RWPE2 (cell line): ENCODE measurements at regions not wholly inside any gene's neighbourhood (a gene's known extent, or its start where the extent isn't known, plus 50 kb on each side); places are given as distances from the start of the nearest gene placed in this dataset.
"Not testable (repeated sequence)": the region's sequence is repeated elsewhere in the genome, so short reads cannot be mapped to it uniquely, and the experiment has no call there.

ENCODE experiments used
- ATAC-seq: fragments of 200-7000 bp; cut with Tn5 transposase; 3 replicates; pipeline ENCODE4 v1.9.1; 2021; ENCODE audit warnings: low read depth
- DNase-seq: peaks from one replicate; pipeline ENCODE4 v3.0.0-alpha.2; 2020; ENCODE audit warnings: low spot score
- H3K27ac ChIP-seq: fragments of 450-650 bp; 2 replicates; pipeline ENCODE4 v1.5.1; 2017; ENCODE audit warnings: mild to moderate bottlenecking; ENCODE audit not compliant: poor library complexity, severe bottlenecking
- H3K27me3 ChIP-seq: fragments of 250-450 bp; sonication (Bioruptor Pico); 2 replicates; pipeline ENCODE4 v1.5.1; 2021; ENCODE audit warnings: mild to moderate bottlenecking, moderate library complexity; ENCODE audit not compliant: insufficient read depth, poor library complexity, severe bottlenecking
- H3K36me3 ChIP-seq: fragments of 250-450 bp; sonication (Bioruptor Pico); 2 replicates; pipeline ENCODE4 v1.5.1; 2020; ENCODE audit warnings: low read depth, mild to moderate bottlenecking, moderate library complexity
- H3K4me1 ChIP-seq: fragments of 250-450 bp; sonication (Bioruptor Pico); 2 replicates; pipeline ENCODE4 v1.5.1; 2021; ENCODE audit warnings: mild to moderate bottlenecking, moderate library complexity; ENCODE audit not compliant: insufficient read depth, poor library complexity, severe bottlenecking
- H3K4me3 ChIP-seq: fragments of 250-450 bp; sonication (Bioruptor Pico); 2 replicates; pipeline ENCODE4 v1.5.1; 2021; ENCODE audit warnings: mild to moderate bottlenecking, moderate library complexity; ENCODE audit not compliant: severe bottlenecking
- H3K9me3 ChIP-seq: fragments of 250-450 bp; sonication (Bioruptor Pico); 2 replicates; pipeline ENCODE4 v1.5.1; 2021; ENCODE audit warnings: mild to moderate bottlenecking, moderate library complexity; ENCODE audit not compliant: severe bottlenecking
- CTCF ChIP-seq: fragments of 450-650 bp; IDR thresholded peaks from one replicate; pipeline ENCODE4 v1.5.1; 2017; ENCODE audit warnings: mild to moderate bottlenecking, moderate library complexity; ENCODE audit not compliant: poor library complexity, severe bottlenecking

DNA sequence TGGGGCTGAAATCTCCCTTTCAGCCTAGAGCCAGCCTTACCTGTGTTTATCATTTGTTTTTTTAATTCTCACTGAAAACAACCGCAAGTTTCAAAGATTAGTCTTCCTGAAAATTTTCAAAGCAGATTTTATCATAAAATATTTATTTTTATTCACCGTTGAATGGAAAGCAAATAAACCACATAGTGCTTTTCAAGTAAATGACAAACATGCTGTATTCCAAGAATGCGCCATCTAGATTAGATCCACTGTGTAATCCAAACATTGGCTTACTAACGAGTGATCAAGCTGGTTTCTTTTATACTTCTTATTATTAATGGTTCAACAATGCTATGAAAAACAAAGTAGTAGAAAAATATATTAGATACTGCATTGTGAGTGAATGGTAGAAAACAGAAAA lies 1176.2 kb upstream of the IGFBP7 start:
- H3K36me3 ChIP-seq, result no peaks in the 10 kb centered on the region
- no peak overlapping the region for H3K4me3 ChIP-seq
- H3K27ac ChIP-seq, result no peak overlapping the region
- DNase-seq (no peak), ATAC-seq (no peak)
- no peak for TF ChIP-seq CTCF
- H3K27me3 ChIP-seq, result peaks cover 18% of the 10 kb centered on the region
- H3K4me1 ChIP-seq, result no peaks in the 10 kb centered on the region
- H3K9me3 ChIP-seq, result no peaks in the 10 kb centered on the region

- not testable (repeated sequence) for H3K9me3 ChIP-seq, DNase-seq, H3K27me3 ChIP-seq, H3K27ac ChIP-seq, H3K4me3 ChIP-seq, ATAC-seq, H3K36me3 ChIP-seq, H3K4me1 ChIP-seq
Measured at GRCh38 chr4:58280928-58281327, 1170.7 kb upstream of the IGFBP7 start.

DNA sequence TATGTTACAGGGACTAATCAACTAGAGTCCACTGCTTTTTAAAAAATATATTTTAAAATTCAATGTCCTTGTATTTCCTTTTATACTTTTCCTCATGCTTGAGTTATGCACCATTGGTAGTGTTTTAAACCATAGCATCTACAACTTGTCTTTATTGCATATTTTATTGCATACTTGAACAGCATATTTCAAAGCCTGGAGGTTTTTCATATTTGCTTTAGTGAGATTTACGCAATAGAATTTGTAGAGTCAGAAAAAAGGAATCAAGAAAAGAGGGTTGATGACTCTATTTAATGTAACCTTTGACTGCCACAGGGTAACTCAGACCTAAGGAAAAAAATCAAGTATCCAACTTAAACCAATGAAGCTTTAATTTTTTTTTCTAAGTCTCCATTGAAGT lies 1165.7 kb upstream of the IGFBP7 start:
- DNase-seq (no peak), ATAC-seq (no peak)
- H3K36me3 ChIP-seq, result no peaks in the 10 kb centered on the region
- no peak for TF ChIP-seq CTCF
- H3K27ac ChIP-seq, result no peak overlapping the region
- H3K4me1 ChIP-seq, result no peaks in the 10 kb centered on the region
- H3K9me3 ChIP-seq, result no peaks in the 10 kb centered on the region
- H3K27me3 ChIP-seq, result no peaks in the 10 kb centered on the region
- H3K4me3 ChIP-seq, result no peak overlapping the region

DNA sequence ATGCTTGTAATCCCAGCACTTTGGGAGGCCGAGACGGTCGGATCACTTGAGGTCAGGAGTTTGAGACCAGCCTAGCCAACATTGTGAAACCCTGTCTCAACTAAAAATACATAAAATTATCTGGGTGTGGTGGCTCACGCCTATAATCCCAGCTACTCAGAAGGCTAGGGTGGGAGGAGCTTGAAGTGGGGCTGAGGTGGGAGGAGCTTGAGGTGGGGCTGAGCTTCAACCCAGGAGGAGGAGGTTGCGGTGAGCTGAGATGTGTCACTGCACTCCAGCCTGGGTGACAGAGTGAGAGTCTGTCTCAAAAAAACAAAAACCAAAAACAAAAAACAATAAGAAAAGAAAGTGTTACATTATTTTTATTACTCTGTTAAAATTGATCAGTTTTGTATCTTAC lies 1164.4 kb upstream of the IGFBP7 start:
- H3K4me1 ChIP-seq, result no peaks in the 10 kb centered on the region
- no peaks in the 10 kb centered on the region for H3K36me3 ChIP-seq
- no peaks in the 10 kb centered on the region for H3K27me3 ChIP-seq
- no peak for ATAC-seq
- no peak overlapping the region for H3K27ac ChIP-seq
- no peaks in the 10 kb centered on the region for H3K9me3 ChIP-seq
- H3K4me3 ChIP-seq, result no peak overlapping the region
- DNase-seq, result no peak
- no peak for TF ChIP-seq CTCF

- H3K27ac ChIP-seq, result no peak overlapping the region
- H3K4me1 ChIP-seq, result no peaks in the 10 kb centered on the region
- no peak for TF ChIP-seq CTCF
- no peaks in the 10 kb centered on the region for H3K27me3 ChIP-seq
- no peaks in the 10 kb centered on the region for H3K36me3 ChIP-seq
- H3K4me3 ChIP-seq, result no peak overlapping the region
- DNase-seq (no peak), ATAC-seq (no peak)
- H3K9me3 ChIP-seq, result no peaks in the 10 kb centered on the region
Measured at GRCh38 chr4:58272311-58272710, 1162.1 kb upstream of the IGFBP7 start.
